ENCODE measurements at regions not wholly inside any gene's neighbourhood (a gene's known extent, or its start where the extent isn't known, plus 50 kb on each side); places are given as distances from the start of the nearest gene placed in this dataset.

- TF ChIP-seq ZBTB48 (tag by site-specific recombination; IDR thresholded peaks at IDR 0.05) (no peak), ZNF423 (tag by site-specific recombination; IDR thresholded peaks at IDR 0.05) (no peak)
These were observed 230.9 kb upstream of the FAT1 start (continued) for GRCh38 chr4:186954509-186954908.

- POLR2A ChIA-PET: no interaction called here
- TF ChIP-seq, protein P1, sequence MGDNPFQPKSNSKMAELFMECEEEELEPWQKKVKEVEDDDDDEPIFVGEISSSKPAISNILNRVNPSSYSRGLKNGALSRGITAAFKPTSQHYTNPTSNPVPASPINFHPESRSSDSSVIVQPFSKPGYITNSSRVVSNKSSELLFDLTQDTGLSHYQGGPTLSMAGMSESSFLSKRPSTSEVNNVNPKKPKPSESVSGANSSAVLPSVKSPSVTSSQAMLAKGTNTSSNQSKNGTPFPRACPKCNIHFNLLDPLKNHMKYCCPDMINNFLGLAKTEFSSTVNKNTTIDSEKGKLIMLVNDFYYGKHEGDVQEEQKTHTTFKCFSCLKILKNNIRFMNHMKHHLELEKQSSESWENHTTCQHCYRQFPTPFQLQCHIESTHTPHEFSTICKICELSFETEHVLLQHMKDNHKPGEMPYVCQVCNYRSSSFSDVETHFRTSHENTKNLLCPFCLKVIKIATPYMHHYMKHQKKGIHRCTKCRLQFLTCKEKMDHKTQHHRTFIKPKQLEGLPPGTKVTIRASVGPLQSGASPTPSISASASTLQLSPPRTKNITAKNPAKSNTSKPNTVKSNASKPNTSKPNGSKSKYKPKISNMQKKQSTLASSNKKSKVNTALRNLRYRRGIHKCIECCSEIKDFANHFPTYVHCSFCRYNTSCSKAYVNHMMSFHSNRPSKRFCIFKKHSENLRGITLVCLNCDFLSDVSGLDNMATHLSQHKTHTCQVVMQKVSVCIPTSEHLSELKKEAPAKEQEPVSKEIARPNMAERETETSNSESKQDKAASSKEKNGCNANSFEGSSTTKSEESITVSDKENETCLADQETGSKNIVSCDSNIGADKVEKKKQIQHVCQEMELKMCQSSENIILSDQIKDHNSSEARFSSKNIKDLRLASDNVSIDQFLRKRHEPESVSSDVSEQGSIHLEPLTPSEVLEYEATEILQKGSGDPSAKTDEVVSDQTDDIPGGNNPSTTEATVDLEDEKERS (tag by site-specific recombination; IDR thresholded peaks at IDR 0.05): no peak
- TF ChIP-seq ZNF132 (tag by site-specific recombination; IDR thresholded peaks at IDR 0.05; ENCODE audit: borderline replicate concordance): no peak
- no peak for TF ChIP-seq ZFP41 (tag by site-specific recombination; IDR thresholded peaks at IDR 0.05; ENCODE audit: borderline replicate concordance)
- TF ChIP-seq ZNF394 (tag by site-specific recombination; IDR thresholded peaks at IDR 0.05; ENCODE audit: borderline replicate concordance): no peak
- no peak for TF ChIP-seq ZNF707 (tag by site-specific recombination; IDR thresholded peaks at IDR 0.05)
- no peak for TF ChIP-seq ZNF223 (tag by site-specific recombination; IDR thresholded peaks at IDR 0.05)
- TF ChIP-seq ZNF24 (tag by site-specific recombination; IDR thresholded peaks at IDR 0.05): no peak
- no peak for TF ChIP-seq ZNF837 (tag by site-specific recombination; IDR thresholded peaks at IDR 0.05)
- CTCF ChIA-PET: no interaction called here
- no peaks in the 10 kb centered on the region for H3K9me3 ChIP-seq (ENCODE audit: control insufficient read depth, insufficient read depth, low read depth, low read length)
- H3K27ac ChIP-seq (ENCODE audit: extremely low read depth, low read depth, low read length): no peak overlapping the region
- no peaks in the 10 kb centered on the region for H3K36me3 ChIP-seq (ENCODE audit: control insufficient read depth in 2 of 2, insufficient read depth in 1 of 2, low read length in 2 of 2)
- H3K4me3 ChIP-seq (ENCODE audit: low read depth, low read length): no peak overlapping the region
- H3K4me1 ChIP-seq (ENCODE audit: control insufficient read depth, insufficient read depth, low read length): no peaks in the 10 kb centered on the region
These were observed 231.3 kb upstream of the FAT1 start for GRCh38 chr4:186954956-186955355.

- no peak overlapping the region for H3K27ac ChIP-seq (ENCODE audit: extremely low read depth, low read depth, low read length)
- ChIA-PET CTCF (interaction anchor here (0.6 kb wide), 1 partner anchor 658 kb away, joined by 3 read pairs; no protein-coding TSS in a partner anchor), POLR2A (no interaction called here)
- no peak overlapping the region for H3K4me3 ChIP-seq (ENCODE audit: low read depth, low read length)
- no peaks in the 10 kb centered on the region for H3K36me3 ChIP-seq (ENCODE audit: control insufficient read depth in 2 of 2, insufficient read depth in 1 of 2, low read length in 2 of 2)
- no peaks in the 10 kb centered on the region for H3K4me1 ChIP-seq (ENCODE audit: control insufficient read depth, insufficient read depth, low read length)
- H3K9me3 ChIP-seq (ENCODE audit: control insufficient read depth, insufficient read depth, low read depth, low read length): no peaks in the 10 kb centered on the region
- TF ChIP-seq CTCF (tag by site-specific recombination; IDR thresholded peaks at IDR 0.05) (no peak), ZNF555 (tag by site-specific recombination; conservative IDR thresholded peaks at IDR 0.05) (no peak), TCF7L2 (IDR thresholded peaks at IDR 0.05; ENCODE audit: borderline replicate concordance, low read depth, low read length) (no peak), SCRT2 (tag by site-specific recombination; IDR thresholded peaks at IDR 0.05) (no peak), ZNF391 (tag by site-specific recombination; IDR thresholded peaks at IDR 0.05; ENCODE audit: borderline replicate concordance, low read depth) (no peak), ZNF132 (tag by site-specific recombination; IDR thresholded peaks at IDR 0.05; ENCODE audit: borderline replicate concordance) (no peak), ZIC2 (tag by site-specific recombination; IDR thresholded peaks at IDR 0.05) (no peak), HOXD13 (CRISPR knock-in tag; IDR thresholded peaks at IDR 0.05; ENCODE audit: borderline replicate concordance) (no peak)
- TF ChIP-seq, protein P2, sequence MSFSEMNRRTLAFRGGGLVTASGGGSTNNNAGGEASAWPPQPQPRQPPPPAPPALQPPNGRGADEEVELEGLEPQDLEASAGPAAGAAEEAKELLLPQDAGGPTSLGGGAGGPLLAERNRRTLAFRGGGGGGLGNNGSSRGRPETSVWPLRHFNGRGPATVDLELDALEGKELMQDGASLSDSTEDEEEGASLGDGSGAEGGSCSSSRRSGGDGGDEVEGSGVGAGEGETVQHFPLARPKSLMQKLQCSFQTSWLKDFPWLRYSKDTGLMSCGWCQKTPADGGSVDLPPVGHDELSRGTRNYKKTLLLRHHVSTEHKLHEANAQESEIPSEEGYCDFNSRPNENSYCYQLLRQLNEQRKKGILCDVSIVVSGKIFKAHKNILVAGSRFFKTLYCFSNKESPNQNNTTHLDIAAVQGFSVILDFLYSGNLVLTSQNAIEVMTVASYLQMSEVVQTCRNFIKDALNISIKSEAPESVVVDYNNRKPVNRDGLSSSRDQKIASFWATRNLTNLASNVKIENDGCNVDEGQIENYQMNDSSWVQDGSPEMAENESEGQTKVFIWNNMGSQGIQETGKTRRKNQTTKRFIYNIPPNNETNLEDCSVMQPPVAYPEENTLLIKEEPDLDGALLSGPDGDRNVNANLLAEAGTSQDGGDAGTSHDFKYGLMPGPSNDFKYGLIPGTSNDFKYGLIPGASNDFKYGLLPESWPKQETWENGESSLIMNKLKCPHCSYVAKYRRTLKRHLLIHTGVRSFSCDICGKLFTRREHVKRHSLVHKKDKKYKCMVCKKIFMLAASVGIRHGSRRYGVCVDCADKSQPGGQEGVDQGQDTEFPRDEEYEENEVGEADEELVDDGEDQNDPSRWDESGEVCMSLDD (tag by site-specific recombination; IDR thresholded peaks at IDR 0.05): no peak
These were observed 234.4 kb upstream of the FAT1 start for GRCh38 chr4:186957952-186958555.

Measured in HEK293 (cell line).